Fibroblast of skin of back (primary cell): ENCODE measurements at regions not wholly inside any gene's neighbourhood (a gene's known extent, or its start where the extent isn't known, plus 50 kb on each side); places are given as distances from the start of the nearest gene placed in this dataset.

Experiments used
- DNase-seq: peaks from one replicate; pipeline ENCODE4 v3.0.0-alpha.2; 2013

GRCh38 chr4:25580633-25581467 lies 74.8 kb upstream of the SLC34A2 start:
- DNase-seq: no peak

- DNase-seq: no peak
Measured at GRCh38 chr4:25585901-25586523, 69.6 kb upstream of the SLC34A2 start.

- no peak for DNase-seq
Measured at GRCh38 chr4:25588206-25588605, 67.4 kb upstream of the SLC34A2 start.

DNA sequence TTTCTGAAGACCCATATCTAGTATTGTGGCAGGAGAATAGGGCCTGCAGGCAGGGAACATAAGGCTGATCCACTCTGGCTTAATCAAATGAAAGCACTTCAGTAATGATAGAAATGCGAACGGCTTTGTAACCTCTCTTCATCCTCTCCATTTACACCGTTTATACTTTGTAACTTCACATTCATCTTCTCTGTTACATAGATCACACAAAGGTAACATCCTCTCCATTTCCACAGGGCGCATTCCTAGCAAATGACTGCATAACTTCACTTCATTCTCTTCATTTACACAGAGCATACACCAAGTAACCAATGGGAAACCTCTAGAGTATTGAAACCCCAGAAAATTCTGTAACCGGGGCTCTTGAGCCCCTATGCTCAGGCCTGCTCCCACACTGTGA lies 65.5 kb upstream of the SLC34A2 start:
- no peak for DNase-seq

- DNase-seq: no peak
Measured at GRCh38 chr4:25592736-25593135, 62.9 kb upstream of the SLC34A2 start.
